ENCODE measurements at regions not wholly inside any gene's neighbourhood (a gene's known extent, or its start where the extent isn't known, plus 50 kb on each side); places are given as distances from the start of the nearest gene placed in this dataset.
"Not testable (repeated sequence)": the region's sequence is repeated elsewhere in the genome, so short reads cannot be mapped to it uniquely, and the experiment has no call there.

DNA sequence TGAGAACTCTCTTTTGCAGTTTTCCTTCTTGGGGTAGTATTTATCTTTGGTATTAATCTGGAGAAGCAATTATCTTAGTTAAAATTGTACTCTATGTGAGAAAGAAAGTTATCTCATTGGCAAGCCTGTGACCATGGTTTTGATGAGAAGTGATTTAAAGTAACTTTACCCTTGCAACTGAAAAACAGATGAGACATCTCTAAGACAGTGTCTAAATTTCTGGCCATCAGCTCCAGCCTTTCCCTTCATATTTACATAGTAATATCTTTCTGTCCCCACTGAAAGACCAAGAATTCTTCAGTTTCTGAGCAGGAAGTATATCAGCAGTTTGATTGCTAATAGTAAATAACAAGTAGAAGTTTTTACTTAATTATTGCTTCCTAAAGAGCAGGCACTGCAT, 386.1 kb upstream of the SYNCRIP start:
- DNase-seq: no peak

- DNase-seq: not testable (repeated sequence)
Measured at GRCh38 chr6:86026890-86027289, 384.2 kb upstream of the SYNCRIP start.

DNA sequence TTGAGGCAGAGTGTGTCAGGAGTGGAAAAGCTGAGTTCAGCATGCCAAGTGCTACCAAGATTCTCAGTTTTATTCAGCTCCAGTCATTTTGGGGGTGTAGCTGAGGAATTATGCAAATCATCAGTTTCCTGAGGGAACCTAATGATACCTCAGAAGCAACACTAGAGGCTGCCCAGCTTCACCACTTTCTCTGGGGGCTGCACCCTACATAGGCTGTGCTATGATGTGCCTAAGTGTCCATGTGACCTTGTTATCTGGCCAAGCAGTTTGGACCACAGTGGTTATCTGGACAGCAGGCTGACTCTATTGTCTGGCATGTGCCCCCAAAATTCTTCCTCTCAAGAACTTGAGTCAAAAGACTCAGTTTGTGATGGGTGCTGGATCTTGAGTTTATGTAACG, 374.6 kb upstream of the SYNCRIP start:
- DNase-seq: no peak

GRCh38 chr6:86016567-86016966, 373.9 kb upstream of the SYNCRIP start:
- DNase-seq: no peak

GRCh38 chr6:86016077-86016476, 373.4 kb upstream of the SYNCRIP start:
- no peak for DNase-seq

- DNase-seq: not testable (repeated sequence)
Measured at GRCh38 chr6:86012991-86013390, 370.3 kb upstream of the SYNCRIP start.

DNA sequence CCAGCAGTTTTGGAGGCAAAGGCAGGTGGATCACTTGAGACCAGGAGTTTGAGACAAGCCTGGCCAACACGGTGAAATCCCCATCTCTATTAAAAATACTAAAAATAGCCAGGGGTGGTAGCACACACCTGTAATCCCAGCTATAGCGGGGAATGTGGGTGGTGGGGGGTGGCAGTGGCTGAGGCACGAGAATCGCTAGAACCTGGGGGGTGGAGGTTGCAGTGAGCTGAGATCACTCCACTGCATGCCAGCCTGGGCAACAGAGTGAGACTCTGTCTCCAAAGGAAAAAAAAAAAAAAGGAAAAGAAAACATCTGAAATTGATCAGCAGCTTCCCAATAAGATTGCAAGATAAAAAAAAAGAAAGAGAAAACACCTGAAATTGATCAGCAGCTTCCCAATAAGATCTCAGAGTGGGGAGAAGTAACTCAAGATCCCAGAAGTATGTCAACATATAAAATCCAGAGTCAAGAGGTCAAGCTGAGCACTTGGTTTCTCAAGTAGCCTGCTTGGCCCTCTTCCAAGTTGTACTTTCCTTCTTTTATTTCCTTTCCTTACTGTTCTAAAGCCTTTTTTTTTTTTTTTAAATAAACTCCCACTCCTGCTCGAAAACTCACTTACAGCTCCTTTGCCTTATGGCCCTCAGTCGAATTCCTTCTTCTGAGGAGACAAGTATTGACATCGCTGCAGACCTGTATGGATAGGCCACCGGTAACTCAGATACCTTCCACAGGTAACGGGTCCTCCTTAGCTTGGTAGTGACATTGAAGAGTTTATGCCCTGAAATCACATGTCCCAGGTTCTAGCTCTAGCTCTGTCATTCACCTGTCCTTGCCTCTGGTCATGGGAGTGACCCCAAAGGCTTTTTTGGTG, 368.5 kb upstream of the SYNCRIP start:
- DNase-seq: no peak

- DNase-seq: no peak
Measured at GRCh38 chr6:85997206-85997605, 354.5 kb upstream of the SYNCRIP start.

GRCh38 chr6:85996034-85996375, 353.3 kb upstream of the SYNCRIP start:
- DNase-seq: no peak

- no peak for DNase-seq
Measured at GRCh38 chr6:85995339-85996033, 352.8 kb upstream of the SYNCRIP start.

- DNase-seq: no peak
Measured at GRCh38 chr6:85986681-85987080, 344.0 kb upstream of the SYNCRIP start.

DNA sequence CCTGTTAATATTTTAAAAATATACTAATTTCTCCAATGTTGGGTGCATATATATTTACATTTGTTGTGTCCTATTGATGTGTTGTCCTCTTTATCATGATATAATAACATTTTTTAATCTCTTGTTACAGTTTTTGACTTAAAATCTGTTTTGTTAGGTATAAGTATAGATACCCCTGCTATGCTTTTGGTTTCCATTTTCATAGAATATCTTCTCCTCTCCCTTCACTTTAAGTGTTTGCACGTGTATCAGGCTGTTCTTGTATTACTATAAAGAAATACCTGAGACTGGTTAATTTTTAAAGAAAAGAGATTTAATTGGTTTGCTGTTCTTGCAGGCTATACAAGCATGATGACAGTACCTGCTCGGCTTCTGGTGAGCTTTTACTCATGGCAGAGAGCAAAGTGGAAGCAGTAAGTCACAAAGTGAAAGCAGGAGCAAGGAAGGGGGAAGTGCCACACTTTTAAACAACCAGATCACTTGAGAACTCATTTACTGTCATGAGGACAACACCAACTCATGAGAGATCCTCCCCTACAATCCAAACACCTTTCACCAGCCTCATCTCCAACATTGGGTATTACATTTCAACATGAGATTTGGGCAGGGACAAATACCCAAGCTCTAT, 340.5 kb upstream of the SYNCRIP start:
- no peak for DNase-seq

- no peak for DNase-seq
Measured at GRCh38 chr6:85977661-85978060, 335.0 kb upstream of the SYNCRIP start.

- DNase-seq: no peak
Measured at GRCh38 chr6:85975957-85976356, 333.3 kb upstream of the SYNCRIP start.

GRCh38 chr6:85971238-85971637, 328.6 kb upstream of the SYNCRIP start:
- no peak for DNase-seq

- DNase-seq: no peak
Measured at GRCh38 chr6:85966828-85967227, 324.1 kb upstream of the SYNCRIP start.

DNA sequence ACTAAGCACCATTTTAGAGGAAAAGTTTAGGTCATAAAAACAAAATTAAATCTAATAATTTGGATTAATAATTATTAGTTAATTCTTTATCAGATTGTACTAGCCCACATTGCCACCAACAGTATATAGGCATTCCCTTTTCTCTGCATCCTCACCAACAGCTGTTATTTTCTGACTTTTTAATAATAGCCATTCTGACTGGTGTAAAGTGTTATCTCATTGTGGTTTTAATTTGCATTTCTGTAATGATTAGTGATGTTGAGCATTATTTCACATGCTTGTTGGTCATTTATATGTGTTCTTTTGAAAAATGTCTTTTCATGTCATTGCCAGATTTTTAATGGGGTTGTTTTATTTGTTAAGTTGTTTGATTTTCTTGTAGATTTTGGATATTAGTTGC, 319.1 kb upstream of the SYNCRIP start:
- no peak for DNase-seq

DNA sequence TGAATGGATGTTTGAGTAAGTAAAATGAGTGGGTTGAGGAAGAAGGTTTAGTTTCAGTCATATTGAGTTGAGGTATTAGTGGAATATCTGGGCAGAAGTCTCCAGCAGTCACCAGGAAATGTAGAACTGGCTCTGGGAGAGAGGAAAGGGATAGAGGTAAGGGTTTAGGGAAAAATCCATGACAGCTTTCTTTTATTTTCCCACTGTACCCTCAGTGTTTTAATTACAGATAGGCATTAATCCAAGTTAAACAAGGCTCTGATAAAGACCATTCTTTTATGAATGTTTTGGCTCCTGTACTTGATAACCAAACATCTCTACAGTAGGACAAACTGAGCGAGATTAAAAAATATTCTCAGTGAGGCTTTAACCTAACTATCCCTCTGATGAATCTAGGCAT, 318.4 kb upstream of the SYNCRIP start:
- no peak for DNase-seq

- DNase-seq: no peak
Measured at GRCh38 chr6:85948481-85948880, 305.8 kb upstream of the SYNCRIP start.

GRCh38 chr6:85945459-85946185, 302.9 kb upstream of the SYNCRIP start:
- no peak for DNase-seq

- DNase-seq: no peak
Measured at GRCh38 chr6:85944776-85945175, 302.1 kb upstream of the SYNCRIP start.

- no peak for DNase-seq
Measured at GRCh38 chr6:85942844-85943243, 300.2 kb upstream of the SYNCRIP start.

GRCh38 chr6:85936916-85937315, 294.2 kb upstream of the SYNCRIP start:
- no peak for DNase-seq
